ENCODE measurements at regions not wholly inside any gene's neighbourhood (a gene's known extent, or its start where the extent isn't known, plus 50 kb on each side); places are given as distances from the start of the nearest gene placed in this dataset.
A peak's percentile ranks its signal among the peaks of the same experiment; 100 is the strongest.

- H3K9me3 ChIP-seq (ENCODE audit: control insufficient read depth in 2 of 2, insufficient read depth in 1 of 2, low read depth in 1 of 2, low read length in 1 of 2): peaks cover 0 to 3% of the 10 kb centered on the region in 2 donors
- H3K27ac ChIP-seq (ENCODE audit: low read depth in 1 of 3, low read length in 2 of 3): no peak overlapping the region
- no peaks in the 10 kb centered on the region for H3K36me3 ChIP-seq (ENCODE audit: control insufficient read depth in 3 of 3, insufficient read depth in 2 of 3, low read depth in 1 of 3, low read length in 3 of 3)
- DNase-seq (no peak), FAIRE-seq (no peak)
- no peak overlapping the region for H3K4me3 ChIP-seq (ENCODE audit: low read depth in 1 of 3, low read length in 3 of 3)
- no peaks in the 10 kb centered on the region for H3K27me3 ChIP-seq (ENCODE audit: control insufficient read depth in 3 of 3, insufficient read depth in 3 of 3, low read length in 3 of 3)
- no peaks in the 10 kb centered on the region for H3K4me1 ChIP-seq (ENCODE audit: control insufficient read depth in 3 of 3, insufficient read depth in 2 of 3, low read depth in 1 of 3, low read length in 2 of 3)
- WGBS, 3 donors: 75 to 80% (median 76%) methylated on average over 4 of the region's 4 CpGs
These were observed 997.1 kb downstream of the EFNB2 start for GRCh38 chr13:105538346-105538745.

- DNase-seq (no peak), FAIRE-seq (peak; percentile 49)
- 71 to 96% (median 81%) methylated on average over 7 of the region's 7 CpGs for WGBS, 3 donors
- Histone ChIP-seq H3K4me1 (ENCODE audit: control insufficient read depth in 3 of 3, insufficient read depth in 2 of 3, low read depth in 1 of 3, low read length in 2 of 3) (no peaks in the 10 kb centered on the region), H3K9me3 (ENCODE audit: control insufficient read depth in 2 of 2, insufficient read depth in 1 of 2, low read depth in 1 of 2, low read length in 1 of 2) (peaks cover 0 to 3% of the 10 kb centered on the region in 2 donors), H3K27ac (ENCODE audit: low read depth in 1 of 3, low read length in 2 of 3) (no peak overlapping the region), H3K36me3 (ENCODE audit: control insufficient read depth in 3 of 3, insufficient read depth in 2 of 3, low read depth in 1 of 3, low read length in 3 of 3) (no peaks in the 10 kb centered on the region), H3K27me3 (ENCODE audit: control insufficient read depth in 3 of 3, insufficient read depth in 3 of 3, low read length in 3 of 3) (no peaks in the 10 kb centered on the region), H3K4me3 (ENCODE audit: low read depth in 1 of 3, low read length in 3 of 3) (no peak overlapping the region)
These were observed 998.3 kb downstream of the EFNB2 start for GRCh38 chr13:105537113-105537512.

- WGBS, 3 donors: 75 to 88% (median 87%) methylated on average over 3 of the region's 3 CpGs
- Histone ChIP-seq H3K27ac (ENCODE audit: low read depth in 1 of 3, low read length in 2 of 3) (no peak overlapping the region), H3K27me3 (ENCODE audit: control insufficient read depth in 3 of 3, insufficient read depth in 3 of 3, low read length in 3 of 3) (peaks cover 0 to 6% (median 0%) of the 10 kb centered on the region in 3 donors), H3K4me1 (ENCODE audit: control insufficient read depth in 3 of 3, insufficient read depth in 2 of 3, low read depth in 1 of 3, low read length in 2 of 3) (no peaks in the 10 kb centered on the region), H3K36me3 (ENCODE audit: control insufficient read depth in 3 of 3, insufficient read depth in 2 of 3, low read depth in 1 of 3, low read length in 3 of 3) (no peaks in the 10 kb centered on the region), H3K9me3 (ENCODE audit: control insufficient read depth in 2 of 2, insufficient read depth in 1 of 2, low read depth in 1 of 2, low read length in 1 of 2) (peaks cover 0 to 3% of the 10 kb centered on the region in 2 donors), H3K4me3 (ENCODE audit: low read depth in 1 of 3, low read length in 3 of 3) (no peak overlapping the region)
- FAIRE-seq (no peak), DNase-seq (no peak)
These were observed 1005.0 kb downstream of the EFNB2 start for GRCh38 chr13:105530468-105530867.

GRCh38 chr13:105527127-105527526 lies 1008.3 kb downstream of the EFNB2 start:
- Histone ChIP-seq H3K9me3 (ENCODE audit: control insufficient read depth in 2 of 2, insufficient read depth in 1 of 2, low read depth in 1 of 2, low read length in 1 of 2) (no peaks in the 10 kb centered on the region), H3K4me3 (ENCODE audit: low read depth in 1 of 3, low read length in 3 of 3) (no peak overlapping the region), H3K27me3 (ENCODE audit: control insufficient read depth in 3 of 3, insufficient read depth in 3 of 3, low read length in 3 of 3) (peaks cover 0 to 6% (median 0%) of the 10 kb centered on the region in 3 donors), H3K27ac (ENCODE audit: low read depth in 1 of 3, low read length in 2 of 3) (no peak overlapping the region), H3K36me3 (ENCODE audit: control insufficient read depth in 3 of 3, insufficient read depth in 2 of 3, low read depth in 1 of 3, low read length in 3 of 3) (no peaks in the 10 kb centered on the region), H3K4me1 (ENCODE audit: control insufficient read depth in 3 of 3, insufficient read depth in 2 of 3, low read depth in 1 of 3, low read length in 2 of 3) (no peaks in the 10 kb centered on the region)
- FAIRE-seq: no peak
- WGBS, 3 donors: 65 to 76% (median 73%) methylated on average over 5 of the region's 5 CpGs
- no peak for DNase-seq

- Histone ChIP-seq H3K27me3 (ENCODE audit: control insufficient read depth in 3 of 3, insufficient read depth in 3 of 3, low read length in 3 of 3) (no peaks in the 10 kb centered on the region), H3K9me3 (ENCODE audit: control insufficient read depth in 2 of 2, insufficient read depth in 1 of 2, low read depth in 1 of 2, low read length in 1 of 2) (peaks cover 0 to 2% of the 10 kb centered on the region in 2 donors), H3K4me3 (ENCODE audit: low read depth in 1 of 3, low read length in 3 of 3) (no peak overlapping the region), H3K36me3 (ENCODE audit: control insufficient read depth in 3 of 3, insufficient read depth in 2 of 3, low read depth in 1 of 3, low read length in 3 of 3) (no peaks in the 10 kb centered on the region), H3K4me1 (ENCODE audit: control insufficient read depth in 3 of 3, insufficient read depth in 2 of 3, low read depth in 1 of 3, low read length in 2 of 3) (no peaks in the 10 kb centered on the region), H3K27ac (ENCODE audit: low read depth in 1 of 3, low read length in 2 of 3) (no peak overlapping the region)
- FAIRE-seq: no peak
- WGBS, 3 donors: 8 to 83% (median 75%) methylated on average over 1 of the region's 1 CpG
- DNase-seq: no peak
These were observed 1015.7 kb downstream of the EFNB2 start for GRCh38 chr13:105519771-105520170.

GRCh38 chr13:105518086-105518485 lies 1017.4 kb downstream of the EFNB2 start:
- Histone ChIP-seq H3K4me3 (ENCODE audit: low read depth in 1 of 3, low read length in 3 of 3) (no peak overlapping the region), H3K27me3 (ENCODE audit: control insufficient read depth in 3 of 3, insufficient read depth in 3 of 3, low read length in 3 of 3) (no peaks in the 10 kb centered on the region), H3K9me3 (ENCODE audit: control insufficient read depth in 2 of 2, insufficient read depth in 1 of 2, low read depth in 1 of 2, low read length in 1 of 2) (peaks cover 0 to 2% of the 10 kb centered on the region in 2 donors), H3K36me3 (ENCODE audit: control insufficient read depth in 3 of 3, insufficient read depth in 2 of 3, low read depth in 1 of 3, low read length in 3 of 3) (no peaks in the 10 kb centered on the region), H3K4me1 (ENCODE audit: control insufficient read depth in 3 of 3, insufficient read depth in 2 of 3, low read depth in 1 of 3, low read length in 2 of 3) (no peaks in the 10 kb centered on the region), H3K27ac (ENCODE audit: low read depth in 1 of 3, low read length in 2 of 3) (no peak overlapping the region)
- FAIRE-seq (no peak), DNase-seq (no peak)
- 92 to 95% (median 95%) methylated on average over 4 of the region's 4 CpGs for WGBS, 3 donors

GRCh38 chr13:105514401-105514800 lies 1021.1 kb downstream of the EFNB2 start:
- Histone ChIP-seq H3K36me3 (ENCODE audit: control insufficient read depth in 3 of 3, insufficient read depth in 2 of 3, low read depth in 1 of 3, low read length in 3 of 3) (no peaks in the 10 kb centered on the region), H3K9me3 (ENCODE audit: control insufficient read depth in 2 of 2, insufficient read depth in 1 of 2, low read depth in 1 of 2, low read length in 1 of 2) (peaks cover 0 to 2% of the 10 kb centered on the region in 2 donors), H3K27me3 (ENCODE audit: control insufficient read depth in 3 of 3, insufficient read depth in 3 of 3, low read length in 3 of 3) (no peaks in the 10 kb centered on the region), H3K4me3 (ENCODE audit: low read depth in 1 of 3, low read length in 3 of 3) (no peak overlapping the region), H3K4me1 (ENCODE audit: control insufficient read depth in 3 of 3, insufficient read depth in 2 of 3, low read depth in 1 of 3, low read length in 2 of 3) (no peaks in the 10 kb centered on the region), H3K27ac (ENCODE audit: low read depth in 1 of 3, low read length in 2 of 3) (no peak overlapping the region)
- FAIRE-seq (no peak), DNase-seq (no peak)
- 80 to 87% (median 83%) methylated on average over 4 of the region's 4 CpGs for WGBS, 3 donors

GRCh38 chr13:105513448-105513847 lies 1022.0 kb downstream of the EFNB2 start:
- Histone ChIP-seq H3K4me1 (ENCODE audit: control insufficient read depth in 3 of 3, insufficient read depth in 2 of 3, low read depth in 1 of 3, low read length in 2 of 3) (no peaks in the 10 kb centered on the region), H3K4me3 (ENCODE audit: low read depth in 1 of 3, low read length in 3 of 3) (no peak overlapping the region), H3K27me3 (ENCODE audit: control insufficient read depth in 3 of 3, insufficient read depth in 3 of 3, low read length in 3 of 3) (no peaks in the 10 kb centered on the region), H3K36me3 (ENCODE audit: control insufficient read depth in 3 of 3, insufficient read depth in 2 of 3, low read depth in 1 of 3, low read length in 3 of 3) (no peaks in the 10 kb centered on the region), H3K27ac (ENCODE audit: low read depth in 1 of 3, low read length in 2 of 3) (no peak overlapping the region), H3K9me3 (ENCODE audit: control insufficient read depth in 2 of 2, insufficient read depth in 1 of 2, low read depth in 1 of 2, low read length in 1 of 2) (peaks cover 0 to 2% of the 10 kb centered on the region in 2 donors)
- WGBS, 3 donors: 71 to 82% (median 77%) methylated on average over 2 of the region's 2 CpGs
- no peak for DNase-seq
- no peak for FAIRE-seq

GRCh38 chr13:105509981-105510762 lies 1025.3 kb downstream of the EFNB2 start:
- Histone ChIP-seq H3K36me3 (ENCODE audit: control insufficient read depth in 3 of 3, insufficient read depth in 2 of 3, low read depth in 1 of 3, low read length in 3 of 3) (no peaks in the 10 kb centered on the region), H3K4me1 (ENCODE audit: control insufficient read depth in 3 of 3, insufficient read depth in 2 of 3, low read depth in 1 of 3, low read length in 2 of 3) (no peaks in the 10 kb centered on the region), H3K27ac (ENCODE audit: low read depth in 1 of 3, low read length in 2 of 3) (no peak overlapping the region), H3K4me3 (ENCODE audit: low read depth in 1 of 3, low read length in 3 of 3) (no peak overlapping the region), H3K9me3 (ENCODE audit: control insufficient read depth in 2 of 2, insufficient read depth in 1 of 2, low read depth in 1 of 2, low read length in 1 of 2) (no peaks in the 10 kb centered on the region), H3K27me3 (ENCODE audit: control insufficient read depth in 3 of 3, insufficient read depth in 3 of 3, low read length in 3 of 3) (no peaks in the 10 kb centered on the region)
- no peak for DNase-seq
- FAIRE-seq: no peak
- WGBS, 3 donors: 42 to 57% (median 50%) methylated on average over 7 of the region's 7 CpGs
